NB4 (cell line): ENCODE measurements at regions not wholly inside any gene's neighbourhood (a gene's known extent, or its start where the extent isn't known, plus 50 kb on each side); places are given as distances from the start of the nearest gene placed in this dataset.

ENCODE experiments used
- CTCF ChIP-seq: IDR thresholded peaks from one replicate; pipeline ENCODE4 v1.5.1; 2012; ENCODE audit warnings: low read depth, low read length
- MAX ChIP-seq: IDR thresholded peaks from 2 replicates; pipeline ENCODE4 v1.6.1; 2011; ENCODE audit warnings: low read depth, low read length
- MYC ChIP-seq: IDR thresholded peaks from 2 replicates; pipeline ENCODE4 v1.6.1; 2011; ENCODE audit warnings: low read depth, low read length
- POLR2A ChIP-seq: IDR thresholded peaks from 2 replicates; pipeline ENCODE4 v1.6.1; 2011; ENCODE audit warnings: mild to moderate bottlenecking; ENCODE audit not compliant: insufficient read length; ENCODE audit errors: extremely low read depth

DNA sequence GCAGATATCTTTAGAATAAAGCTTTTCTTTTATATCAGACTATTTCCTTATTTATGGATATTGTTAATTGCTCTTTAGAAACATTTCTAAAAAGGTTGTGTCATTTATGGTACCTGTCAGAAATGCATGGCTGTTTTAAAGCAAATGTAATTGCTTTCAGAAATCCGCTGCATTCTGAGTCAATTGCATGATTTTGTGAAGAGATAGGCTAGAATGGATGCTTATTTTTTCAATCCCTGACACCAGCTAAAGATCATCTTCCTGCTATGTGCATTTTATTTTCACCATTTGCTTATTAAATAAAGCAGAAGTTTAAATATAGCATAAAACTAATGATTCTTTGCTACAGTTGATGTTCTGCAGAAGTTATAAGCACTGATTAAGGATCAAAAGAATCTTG, 170.2 kb upstream of the C9orf72 start:
- TF ChIP-seq POLR2A (no peak), CTCF (no peak), MYC (no peak), MAX (no peak)
